Stimulated activated CD8-positive, alpha-beta memory T cell treated with anti-CD3 and anti-CD28 coated beads, Interleukin-2, amount 100 ng/mL, for 1 hour (primary cell): ENCODE measurements at regions not wholly inside any gene's neighbourhood (a gene's known extent, or its start where the extent isn't known, plus 50 kb on each side); places are given as distances from the start of the nearest gene placed in this dataset.
"Not testable (repeated sequence)": the region's sequence is repeated elsewhere in the genome, so short reads cannot be mapped to it uniquely, and the experiment has no call there.

ENCODE experiments used
- DNase-seq, 2 donors: peaks; one replicate each; pipeline ENCODE4 v3.0.0-alpha.2; 2020; ENCODE audit warnings: low read depth in 2 of 2

DNA sequence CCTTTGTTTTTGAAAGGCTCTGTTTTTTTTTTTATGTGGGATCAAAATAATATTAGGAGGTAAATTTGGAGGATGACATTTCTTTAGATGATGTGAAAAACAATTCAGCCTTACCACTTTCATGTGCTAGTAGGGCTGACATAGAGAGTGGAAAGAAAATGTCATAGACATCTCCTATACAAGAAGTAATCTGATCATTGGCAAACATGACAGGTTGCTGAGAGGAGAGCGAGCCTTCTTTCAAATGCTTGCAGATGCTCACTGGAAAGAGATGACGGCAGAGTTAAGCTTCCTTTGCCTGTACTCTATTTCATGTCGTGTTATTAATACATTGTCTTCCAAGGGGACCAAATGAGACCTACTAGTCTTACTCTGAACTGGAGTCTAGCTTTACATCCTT lies 160.1 kb upstream of the DAP start:
- DNase-seq, result no peak

- no peak for DNase-seq
These were observed 159.4 kb upstream of the DAP start for GRCh38 chr5:10920400-10920799.

- no peak for DNase-seq
These were observed 153.9 kb upstream of the DAP start for GRCh38 chr5:10914741-10915480.

- DNase-seq, result no peak
These were observed 152.8 kb upstream of the DAP start for GRCh38 chr5:10913841-10914240.

GRCh38 chr5:10913181-10913810 lies 152.3 kb upstream of the DAP start:
- DNase-seq, result no peak

- DNase-seq, result no peak
These were observed 151.4 kb upstream of the DAP start for GRCh38 chr5:10912435-10912834.

GRCh38 chr5:10910261-10910660 lies 149.2 kb upstream of the DAP start:
- no peak for DNase-seq

DNA sequence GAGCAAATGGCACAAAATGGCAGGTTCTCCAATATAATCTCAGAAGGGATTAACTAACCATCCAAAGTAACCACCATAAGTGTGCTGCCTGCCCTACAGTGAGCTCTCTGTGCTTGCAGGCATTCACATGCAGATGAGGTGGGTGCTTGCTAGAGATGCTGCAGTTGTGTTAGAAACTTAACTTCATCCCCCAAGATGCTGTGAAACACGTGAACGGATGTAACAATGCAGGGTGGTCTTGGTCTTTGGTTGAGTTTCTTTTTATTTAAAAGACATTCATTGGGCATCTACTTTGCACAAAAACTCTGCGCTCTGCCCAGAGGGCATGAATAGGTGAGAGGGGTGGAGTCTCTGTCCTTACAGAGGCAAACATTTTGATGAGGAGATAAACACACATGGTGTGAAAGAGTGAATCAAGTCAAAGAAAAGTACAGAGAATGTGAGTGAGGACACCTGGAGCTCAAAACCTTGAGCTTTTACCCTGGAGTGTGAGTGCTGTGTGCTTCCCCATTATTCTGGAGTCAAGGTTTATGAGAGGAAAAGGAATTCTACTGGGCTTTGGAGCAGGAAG lies 143.9 kb upstream of the DAP start:
- DNase-seq, result no peak

DNA sequence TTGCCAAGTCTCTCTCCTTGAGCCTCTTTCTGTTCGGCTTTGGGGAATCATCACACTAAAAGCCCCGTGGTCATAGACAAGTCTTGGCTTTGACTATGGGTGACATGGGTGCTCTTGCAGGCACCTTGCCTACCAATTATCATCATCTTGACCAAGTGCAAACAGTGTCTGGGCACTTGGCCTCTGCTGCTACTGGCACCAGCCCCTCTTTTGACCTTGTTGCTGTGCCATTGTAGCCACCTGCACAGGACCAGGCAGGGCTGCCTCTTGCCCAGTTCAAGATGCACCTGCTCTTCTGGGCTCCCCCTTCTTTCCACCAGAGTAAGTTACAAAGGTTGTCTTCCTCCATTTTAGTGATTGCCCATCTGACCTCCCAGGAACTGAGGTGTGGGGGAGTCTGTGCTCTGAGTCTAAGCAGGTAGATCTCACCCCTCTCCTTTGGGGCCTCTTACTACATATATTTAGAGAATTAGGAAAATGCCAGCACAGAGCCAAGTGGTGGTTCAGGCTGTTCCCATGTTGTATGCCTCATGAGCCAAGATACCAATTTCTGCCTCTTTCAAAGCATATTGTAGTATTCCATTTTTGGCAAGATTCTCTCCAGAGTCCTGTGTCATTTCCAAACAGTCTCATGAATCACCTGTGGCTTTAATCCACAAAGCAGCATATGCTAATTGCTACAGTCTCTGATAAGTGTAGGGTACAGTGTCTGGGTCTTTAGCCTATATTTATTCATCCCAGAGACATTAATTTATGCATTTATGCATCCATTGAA lies 142.9 kb upstream of the DAP start:
- no peak for DNase-seq

- no peak for DNase-seq
These were observed 141.1 kb upstream of the DAP start for GRCh38 chr5:10902145-10902544.

DNA sequence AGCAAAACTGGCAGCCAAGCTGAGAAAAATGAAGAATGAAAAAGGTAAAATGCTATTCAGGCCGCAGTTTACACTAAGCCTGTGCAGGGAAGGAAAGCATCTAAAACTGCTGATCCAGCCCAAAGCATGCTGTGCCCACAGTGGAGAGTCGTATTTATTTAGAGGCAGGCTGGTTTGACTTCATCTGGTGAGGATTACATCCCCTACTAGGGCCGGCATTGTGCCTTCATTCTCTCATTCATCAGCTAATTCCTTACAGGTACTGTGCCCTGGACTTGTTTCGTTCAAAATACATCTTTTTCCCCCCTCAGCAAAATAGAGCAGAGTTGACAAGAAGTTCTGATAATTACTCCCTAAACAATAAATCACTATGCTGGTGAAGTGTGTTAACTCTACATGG lies 137.5 kb upstream of the DAP start:
- no peak for DNase-seq

GRCh38 chr5:10896016-10896415 lies 135.0 kb upstream of the DAP start:
- DNase-seq, result no peak

DNA sequence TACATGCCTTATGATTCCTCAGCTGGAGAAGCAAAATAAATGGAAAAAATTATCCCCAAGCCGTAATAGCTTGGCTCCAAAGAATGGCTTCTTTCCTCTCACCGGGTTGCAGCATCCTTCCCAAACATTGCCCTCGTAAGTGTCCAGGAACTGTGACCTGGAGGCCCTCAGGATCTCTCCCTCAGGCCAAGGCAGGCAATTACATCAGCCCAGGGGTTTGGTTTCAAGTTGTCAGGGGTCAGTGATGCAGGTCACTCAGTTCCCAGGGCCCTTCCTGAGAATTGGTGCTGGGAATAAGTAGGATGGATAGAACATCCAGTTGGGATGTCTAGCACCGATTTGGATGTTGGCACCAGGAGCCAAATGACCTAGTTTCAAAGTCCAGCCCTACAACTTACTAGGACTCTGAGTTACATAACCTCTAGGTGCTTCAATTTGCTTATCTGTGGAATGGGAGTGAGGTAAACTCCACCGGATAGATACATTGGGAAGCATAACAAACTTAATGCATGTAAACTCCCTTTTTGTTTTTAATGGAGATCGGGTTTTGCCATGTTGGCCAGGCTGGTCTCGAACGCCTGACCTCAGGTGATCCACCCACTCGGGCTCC lies 133.5 kb upstream of the DAP start:
- DNase-seq, result no peak

GRCh38 chr5:10892911-10893215 lies 131.8 kb upstream of the DAP start:
- no peak for DNase-seq

DNA sequence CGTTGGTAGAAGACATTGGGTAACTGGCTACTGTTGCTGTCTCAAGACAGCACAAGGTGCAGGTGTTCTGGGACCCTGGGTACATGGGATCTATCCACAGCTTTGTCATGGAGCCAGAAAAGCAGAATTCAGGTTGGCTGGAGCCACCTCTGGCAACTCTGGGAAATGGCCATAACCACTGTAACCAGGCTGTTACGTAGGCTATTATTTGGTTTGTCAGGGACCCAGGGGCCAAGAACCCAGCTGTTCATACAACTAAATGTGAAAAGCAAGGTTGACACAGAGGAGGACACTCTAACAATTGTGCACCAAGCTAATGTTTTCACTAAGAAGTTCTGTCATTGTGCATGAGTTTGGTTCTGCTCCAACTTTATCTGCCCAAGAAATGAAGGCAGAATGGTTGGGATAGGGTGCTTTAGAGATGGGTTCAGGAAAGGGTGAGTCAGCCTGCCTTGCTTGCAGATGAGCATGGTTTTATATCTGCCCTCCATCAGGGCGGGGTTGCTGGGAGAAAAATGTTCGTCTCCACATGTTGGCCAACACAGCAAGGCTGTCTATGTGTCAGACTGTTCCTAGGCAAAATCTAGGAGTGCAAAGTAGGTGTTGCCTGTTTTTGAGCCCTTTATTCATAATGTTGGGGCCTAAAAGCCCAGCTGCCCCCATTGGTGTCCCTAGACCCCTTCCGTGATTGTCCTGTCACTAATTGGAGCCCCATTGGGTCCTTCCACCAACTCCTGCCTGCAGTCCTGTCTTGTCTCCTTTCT lies 131.3 kb upstream of the DAP start:
- no peak for DNase-seq

GRCh38 chr5:10891193-10891592 lies 130.2 kb upstream of the DAP start:
- no peak for DNase-seq

DNA sequence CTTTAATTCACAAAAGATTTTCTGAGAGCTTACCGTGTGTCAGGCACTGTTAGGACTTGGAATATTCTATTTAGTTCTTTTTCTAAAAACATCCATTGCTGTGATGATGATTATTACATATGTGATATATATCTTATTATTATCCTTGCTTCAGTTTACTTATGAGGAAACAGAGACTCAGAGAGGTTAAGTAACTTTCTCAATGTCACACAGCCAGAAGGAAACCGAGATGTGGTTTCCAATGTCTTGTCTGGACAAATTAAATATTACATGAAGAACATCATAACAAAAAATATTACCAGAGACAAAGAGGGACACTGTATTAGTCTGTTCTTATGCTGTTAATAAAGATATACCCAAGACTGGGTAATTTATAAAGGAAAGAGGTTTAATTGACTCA lies 125.5 kb upstream of the DAP start:
- no peak for DNase-seq

GRCh38 chr5:10885026-10885425 lies 124.0 kb upstream of the DAP start:
- no peak for DNase-seq

DNA sequence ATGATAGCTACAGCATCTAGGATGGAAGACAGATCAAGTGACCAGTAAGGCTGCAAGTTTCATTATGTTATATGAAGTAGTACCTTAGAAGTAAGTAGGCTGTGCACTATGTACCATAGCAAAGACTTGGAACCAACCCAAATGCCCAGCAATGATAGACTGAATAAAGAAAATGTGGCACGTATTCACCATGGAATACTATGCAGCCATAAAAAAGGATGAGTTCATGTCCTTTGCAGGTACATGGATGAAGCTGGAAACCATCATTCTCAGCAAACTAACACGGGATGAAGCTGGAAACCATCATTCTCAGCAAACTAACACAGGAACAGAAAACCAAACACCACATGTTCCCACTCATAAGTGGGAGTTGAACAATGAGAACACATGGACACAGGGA lies 122.9 kb upstream of the DAP start:
- not testable (repeated sequence) for DNase-seq

DNA sequence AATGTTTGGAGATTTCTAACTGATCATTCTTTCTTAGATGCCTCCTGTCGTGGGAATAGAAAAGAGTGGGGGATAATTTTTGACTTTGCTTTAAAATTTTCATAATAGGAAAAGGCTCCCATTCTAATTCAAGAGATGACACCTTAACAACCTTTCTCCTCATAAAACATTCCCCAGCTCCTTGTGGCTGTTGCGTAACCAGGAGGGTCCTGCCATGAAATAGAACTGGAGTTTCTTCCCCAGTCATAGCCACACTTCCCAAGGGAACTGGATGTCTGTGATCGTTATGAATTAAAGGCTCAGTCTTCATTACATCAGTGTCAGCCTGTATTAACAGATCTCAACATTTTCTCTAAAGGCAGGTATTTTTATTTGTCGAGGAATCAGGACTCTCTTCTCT lies 119.9 kb upstream of the DAP start:
- DNase-seq, result no peak

DNA sequence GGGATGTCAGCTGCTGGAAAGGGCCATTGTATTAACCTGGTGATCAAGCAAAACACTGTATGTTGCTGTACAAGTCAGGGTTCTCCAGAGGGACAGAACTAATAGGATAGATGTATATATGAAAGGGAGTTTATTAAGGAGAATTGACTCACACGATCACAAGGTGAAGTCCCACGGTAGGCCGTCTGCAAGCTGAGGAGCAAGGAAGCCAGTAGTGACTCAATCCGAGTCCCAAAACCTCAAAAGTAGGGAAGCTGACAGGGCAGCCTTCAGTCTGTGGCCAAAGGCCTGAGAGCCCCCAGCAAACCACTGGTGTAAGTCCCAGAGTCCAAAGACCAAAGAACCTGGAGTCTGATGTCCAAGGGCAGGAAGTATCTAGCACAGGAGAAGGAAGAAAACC lies 116.0 kb upstream of the DAP start:
- DNase-seq, result not testable (repeated sequence)
